ENCODE measurements at regions not wholly inside any gene's neighbourhood (a gene's known extent, or its start where the extent isn't known, plus 50 kb on each side); places are given as distances from the start of the nearest gene placed in this dataset.

DNA sequence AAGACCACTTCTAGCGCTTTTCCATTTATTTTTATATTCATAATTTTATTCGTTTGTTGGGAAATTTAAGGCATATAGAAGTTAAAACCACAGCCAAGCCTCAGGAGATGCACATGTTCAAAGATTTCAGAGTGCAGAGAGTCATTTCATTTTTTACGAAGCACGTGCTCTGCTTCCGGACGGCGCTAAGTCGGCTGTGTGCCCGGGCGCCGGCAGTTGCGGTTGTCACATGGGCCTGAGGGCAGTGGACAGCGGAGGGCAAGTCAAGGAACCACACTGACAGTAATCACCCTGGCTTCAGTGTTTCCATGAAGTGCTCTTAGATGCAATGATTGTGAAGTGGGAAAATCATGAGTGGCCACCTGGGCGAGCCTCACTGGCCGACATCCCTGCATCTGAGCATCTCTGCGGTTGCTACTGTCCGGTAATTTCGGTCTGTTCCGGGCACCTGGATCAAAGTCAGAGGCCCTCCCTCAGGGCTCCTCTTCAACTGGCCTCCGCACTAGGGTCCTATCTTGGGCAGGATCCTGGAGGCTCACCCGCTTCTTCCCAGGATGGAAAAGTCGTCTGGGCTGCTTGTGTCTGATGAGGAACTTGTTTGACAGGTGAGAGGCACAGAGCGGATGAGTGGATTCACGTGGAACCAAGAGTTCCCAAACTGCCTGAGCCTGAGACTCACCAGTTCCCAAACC, 90.8 kb downstream of the DACT2 start:
- DNase-seq (ENCODE audit: low spot score), result no peak

DNA sequence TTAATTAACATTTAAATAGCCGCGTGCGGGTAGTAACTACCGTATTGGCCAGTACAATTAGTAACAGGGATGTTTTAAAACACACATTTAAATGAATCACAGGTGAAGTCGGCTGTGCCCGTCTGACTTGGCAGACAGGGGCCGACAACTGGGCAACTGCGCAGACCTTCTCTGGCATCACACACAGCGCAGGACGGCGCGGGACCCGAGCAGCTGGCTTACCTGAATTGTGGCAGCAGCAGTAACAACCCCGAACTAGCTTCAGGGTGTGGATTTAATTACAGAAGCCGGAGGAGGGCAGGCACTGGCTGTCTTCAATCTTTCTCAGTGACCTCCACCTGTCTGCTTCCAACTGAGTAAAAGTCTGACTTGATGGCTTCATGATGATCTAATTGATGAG, 91.7 kb downstream of the DACT2 start:
- no peak for DNase-seq (ENCODE audit: low spot score)

DNA sequence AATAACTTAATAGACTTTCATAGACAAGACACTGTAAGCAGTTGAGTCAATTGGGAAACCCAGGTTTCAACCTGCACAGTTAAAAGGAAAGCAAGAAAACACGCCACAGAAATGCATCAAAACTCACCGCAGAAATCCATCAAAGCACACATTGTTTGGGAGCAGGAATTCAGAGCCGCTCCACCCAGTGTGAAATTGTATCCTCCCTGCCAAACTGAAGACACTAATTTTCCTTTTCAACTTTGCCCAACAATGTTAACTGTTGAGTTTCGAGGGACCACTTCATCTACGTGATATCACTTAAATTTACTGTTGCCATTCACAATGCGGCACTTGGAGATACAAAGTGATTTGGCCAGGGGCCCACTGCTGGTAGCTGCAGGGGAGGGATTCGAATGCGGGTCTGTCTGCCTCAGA, 92.7 kb downstream of the DACT2 start:
- DNase-seq (ENCODE audit: low spot score), result peak; percentile 45

- DNase-seq (ENCODE audit: low spot score), result no peak
Observed at GRCh38 chr6:168226061-168226752, 93.4 kb downstream of the DACT2 start.

GRCh38 chr6:168225471-168225911, 94.1 kb downstream of the DACT2 start:
- no peak for DNase-seq (ENCODE audit: low spot score)

GRCh38 chr6:168223755-168224154, 95.8 kb downstream of the DACT2 start:
- DNase-seq (ENCODE audit: low spot score), result no peak

- no peak for DNase-seq (ENCODE audit: low spot score)
Observed at GRCh38 chr6:168223150-168223549, 96.4 kb downstream of the DACT2 start.

- DNase-seq (ENCODE audit: low spot score), result no peak
Observed at GRCh38 chr6:168222115-168223043, 97.2 kb downstream of the DACT2 start.

- no peak for DNase-seq (ENCODE audit: low spot score)
Observed at GRCh38 chr6:168221497-168222079, 98.0 kb downstream of the DACT2 start.

DNA sequence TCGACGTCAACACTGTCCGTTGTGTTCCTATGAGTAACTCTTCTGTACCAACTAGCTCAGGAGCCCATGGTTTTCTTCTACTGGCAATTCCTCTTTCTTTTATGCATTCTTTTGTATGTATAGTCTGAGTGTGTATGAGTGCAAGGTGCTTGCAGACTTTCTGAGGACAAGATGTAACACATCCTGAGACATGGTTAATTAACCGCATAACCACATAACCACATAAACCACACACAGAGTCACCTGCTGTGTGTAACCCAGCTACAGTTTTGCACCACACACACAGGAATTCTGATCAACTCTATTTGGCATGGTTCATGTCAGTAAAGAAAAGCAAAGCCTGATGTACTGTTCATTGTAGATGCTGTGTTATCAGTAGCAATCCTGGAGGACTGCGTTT, 98.6 kb downstream of the DACT2 start:
- DNase-seq (ENCODE audit: low spot score), result no peak

- no peak for DNase-seq (ENCODE audit: low spot score)
Observed at GRCh38 chr6:168219804-168220203, 99.8 kb downstream of the DACT2 start.

- no peak for DNase-seq (ENCODE audit: low spot score)
Observed at GRCh38 chr6:168218785-168219566, 100.6 kb downstream of the DACT2 start.

- no peak for DNase-seq (ENCODE audit: low spot score)
Observed at GRCh38 chr6:168217880-168218537, 101.6 kb downstream of the DACT2 start.

GRCh38 chr6:168217216-168217879, 102.2 kb downstream of the DACT2 start:
- DNase-seq (ENCODE audit: low spot score), result no peak

DNA sequence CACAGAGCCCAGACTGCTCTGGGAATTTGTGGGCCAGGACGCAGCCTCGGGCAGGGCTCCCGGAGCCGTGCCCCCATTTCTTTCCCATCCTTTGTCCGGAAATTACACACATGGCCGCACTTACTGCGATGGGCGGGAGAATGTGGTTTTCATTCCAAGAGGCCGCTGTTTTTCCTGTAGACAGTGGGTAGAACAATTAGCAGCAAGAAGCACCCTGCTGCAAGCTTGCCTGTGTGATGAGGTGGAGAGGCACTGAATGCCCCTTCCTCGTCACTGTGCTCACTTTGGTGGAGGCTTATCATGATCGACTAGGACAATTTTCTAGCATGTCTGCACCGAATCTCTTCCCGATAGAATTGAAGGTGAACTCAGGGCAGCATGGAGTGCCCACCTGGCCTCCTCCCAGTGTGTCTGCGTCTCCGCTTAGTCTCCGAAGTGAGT, 102.8 kb downstream of the DACT2 start:
- DNase-seq (ENCODE audit: low spot score), result no peak

- DNase-seq (ENCODE audit: low spot score), result no peak
Observed at GRCh38 chr6:168216117-168216516, 103.5 kb downstream of the DACT2 start.

DNA sequence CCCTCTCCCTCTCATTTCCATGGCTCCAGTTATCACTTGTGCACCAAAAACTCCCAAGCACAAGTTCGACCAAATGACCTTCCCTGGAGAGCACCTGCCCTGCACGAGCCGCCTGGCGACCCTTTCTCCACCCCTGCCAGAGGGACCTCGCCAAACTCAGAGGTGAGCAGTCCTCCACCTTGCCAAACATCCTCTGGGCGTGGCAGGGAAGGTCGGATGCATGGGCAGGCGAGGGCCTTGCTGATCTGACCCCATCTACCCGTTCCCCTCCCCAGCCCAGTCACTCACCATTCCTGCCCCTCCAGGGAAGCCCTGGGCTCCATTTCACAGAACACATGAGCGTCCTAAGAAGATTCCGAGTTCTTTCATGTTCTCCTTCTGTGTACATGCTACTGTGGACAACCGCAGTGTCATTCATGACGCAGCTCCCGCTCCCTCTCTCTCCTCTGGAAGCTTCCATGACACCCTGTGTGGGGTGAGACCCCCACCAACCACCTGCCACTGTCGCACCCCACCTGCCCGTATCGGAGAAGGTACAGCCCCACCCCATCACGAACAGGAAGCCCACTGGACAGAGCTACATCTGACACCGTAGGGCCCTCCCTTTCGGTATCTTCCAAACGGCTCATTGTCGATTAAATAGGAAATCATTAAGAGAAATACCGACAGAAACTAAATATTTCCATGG, 104.3 kb downstream of the DACT2 start:
- no peak for DNase-seq (ENCODE audit: low spot score)

GRCh38 chr6:168214586-168215104, 104.9 kb downstream of the DACT2 start:
- no peak for DNase-seq (ENCODE audit: low spot score)

DNA sequence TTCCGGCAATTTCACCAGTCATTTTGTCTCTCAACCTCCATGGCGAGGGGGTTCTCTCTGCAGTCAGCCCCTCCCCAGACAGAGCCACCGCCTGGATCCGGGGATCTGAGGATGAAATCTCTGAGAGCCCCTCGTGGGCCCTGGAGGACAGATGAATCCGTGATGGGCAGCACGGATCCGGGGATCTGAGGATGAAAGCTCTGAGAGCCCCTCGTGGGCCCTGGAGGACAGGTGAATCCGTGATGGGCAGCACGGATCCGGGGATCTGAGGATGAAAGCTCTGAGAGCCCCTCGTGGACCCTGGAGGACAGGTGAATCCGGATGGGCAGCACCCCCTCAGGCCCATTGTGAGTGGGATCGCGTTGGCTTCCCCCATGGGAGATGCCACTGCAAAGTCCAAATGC, 106.5 kb downstream of the DACT2 start:
- no peak for DNase-seq (ENCODE audit: low spot score)

Measured in HT-29 (cell line).